Endothelial cell of umbilical vein (primary cell): ENCODE measurements at regions not wholly inside any gene's neighbourhood (a gene's known extent, or its start where the extent isn't known, plus 50 kb on each side); places are given as distances from the start of the nearest gene placed in this dataset.

ENCODE experiments used
- BruUV-seq: library from RNA; stranded (reverse); fragments of 400-500 nt; replicated peaks from 2 replicates; lab custom pipeline; 2021; lab: Mats Ljungman, UMichigan
- CTCF ChIA-PET: fragments of 300-600, 350-600 bp; sonication (Branson Sonifier 250); formaldehyde crosslinking; loops from one replicate; lab custom pipeline; 2021; ENCODE audit warnings: antibody characterized with exemption, inconsistent platforms; lab: Charles Lee
- POLR2A ChIA-PET: fragments of 300-600, 350-600 bp; sonication (Branson Sonifier 250); formaldehyde crosslinking; loops from one replicate; lab custom pipeline; 2021; ENCODE audit warnings: antibody characterized with exemption, inconsistent platforms; lab: Charles Lee
- DNase-seq: peaks from one replicate; pipeline ENCODE4 v3.0.0-alpha.2; 2011; ENCODE audit warnings: low read depth, low spot score
- FAIRE-seq: peaks from 2 replicates; lab custom pipeline; 2011; peaks lifted over from hg19 to GRCh38; lab: Jason Lieb, UNC
- H2AFZ ChIP-seq: 2 replicates; pipeline ENCODE4 v1.6.0; 2012; ENCODE audit warnings: low read depth, low read length, control low read depth, inconsistent platforms
- H3K27ac ChIP-seq: 2 replicates; pipeline ENCODE4 v1.5.1; 2011; ENCODE audit warnings: low read depth, mild to moderate bottlenecking, control low read depth, low read length, moderate library complexity; ENCODE audit not compliant: insufficient read depth
- H3K27me3 ChIP-seq, 2 experiments: 2 replicates each; pipeline versions ENCODE4 v1.6.0 to v1.6.1; 2011; ENCODE audit warnings: low read length in 2 of 2, mixed read lengths in 1 of 2; ENCODE audit not compliant: control insufficient read depth in 2 of 2, insufficient read depth in 2 of 2
- H3K36me3 ChIP-seq, 2 experiments: 2 replicates in 1 of 2; 3 replicates in 1 of 2; pipeline ENCODE4 v1.5.1; 2011; ENCODE audit warnings: low read length in 2 of 2, mild to moderate bottlenecking in 1 of 2, moderate library complexity in 1 of 2; ENCODE audit not compliant: control insufficient read depth in 2 of 2, insufficient read depth in 2 of 2; ENCODE audit errors: extremely low read depth in 1 of 2
- H3K4me1 ChIP-seq: 3 replicates; pipeline ENCODE4 v1.5.1; 2011; ENCODE audit warnings: mild to moderate bottlenecking, low read length; ENCODE audit not compliant: control insufficient read depth, insufficient read depth; ENCODE audit errors: extremely low read depth
- H3K4me2 ChIP-seq: 2 replicates; pipeline ENCODE4 v1.6.1; 2011; ENCODE audit warnings: low read length, control low read depth, mixed read lengths; ENCODE audit not compliant: insufficient read depth
- H3K4me3 ChIP-seq, 3 experiments: fragments of 200-600 bp in 1 of 3; sonication (generic), shearing (Covaris generic) in 1 of 3; replicated peaks in 1 of 3; 2 replicates each; pipeline ENCODE4 v1.5.1; 2011 to 2016; ENCODE audit warnings: control low read depth in 3 of 3, low read length in 3 of 3, mild to moderate bottlenecking in 2 of 3, inconsistent platforms in 1 of 3, low read depth in 1 of 3, moderate library complexity in 1 of 3; ENCODE audit not compliant: insufficient read depth in 1 of 3
- H3K79me2 ChIP-seq: 2 replicates; pipeline ENCODE4 v1.6.0; 2012; ENCODE audit warnings: low read length, inconsistent platforms; ENCODE audit not compliant: control insufficient read depth, insufficient read depth
- H3K9ac ChIP-seq: replicated peaks from 2 replicates; pipeline ENCODE3; 2011; ENCODE audit warnings: low read length, control low read depth; ENCODE audit not compliant: insufficient read depth; ENCODE audit errors: extremely low read depth
- H3K9me1 ChIP-seq: replicated peaks from 3 replicates; pipeline ENCODE4 v1.6.0; 2011; ENCODE audit warnings: mild to moderate bottlenecking, low read length; ENCODE audit not compliant: control insufficient read depth, insufficient read depth; ENCODE audit errors: extremely low read depth
- H3K9me3 ChIP-seq: replicated peaks from 2 replicates; pipeline ENCODE4 v1.5.1; 2012; ENCODE audit warnings: low read length, inconsistent platforms; ENCODE audit not compliant: control insufficient read depth, insufficient read depth
- H4K20me1 ChIP-seq: replicated peaks from 2 replicates; pipeline ENCODE3; 2011; ENCODE audit warnings: mild to moderate bottlenecking, low read length; ENCODE audit not compliant: control insufficient read depth, insufficient read depth; ENCODE audit errors: extremely low read depth
- EZH2 ChIP-seq: IDR thresholded peaks from 2 replicates; pipeline ENCODE4 v1.6.1; 2012; ENCODE audit warnings: borderline replicate concordance, low read depth, mild to moderate bottlenecking, moderate library complexity, low read length, inconsistent platforms; ENCODE audit not compliant: severe bottlenecking
- FOS ChIP-seq: IDR thresholded peaks from 2 replicates; pipeline ENCODE4 v1.6.1; 2011; ENCODE audit warnings: mild to moderate bottlenecking, low read length, moderate library complexity, borderline replicate concordance; ENCODE audit not compliant: insufficient read depth
- GATA2 ChIP-seq: IDR thresholded peaks from 2 replicates; pipeline ENCODE4 v1.7.0; 2011; ENCODE audit warnings: low read depth, mild to moderate bottlenecking, moderate library complexity, mixed read lengths, low read length; ENCODE audit not compliant: insufficient read length, insufficient read depth
- JUN ChIP-seq: IDR thresholded peaks from 2 replicates; pipeline ENCODE4 v1.6.1; 2011; ENCODE audit warnings: borderline replicate concordance, low read depth; ENCODE audit not compliant: insufficient read length, insufficient read depth
- MYC ChIP-seq: IDR thresholded peaks from one replicate; pipeline ENCODE4 v1.6.1; 2011; ENCODE audit warnings: mild to moderate bottlenecking, low read depth, low read length
- POLR2A ChIP-seq: IDR thresholded peaks from 2 replicates; pipeline ENCODE4 v1.6.1; 2012; ENCODE audit warnings: low read depth, mild to moderate bottlenecking, control low read depth, low read length
- POLR2AphosphoS5 ChIP-seq: IDR thresholded peaks from 2 replicates; pipeline ENCODE4 v1.6.1; 2012; ENCODE audit warnings: low read depth, mild to moderate bottlenecking, control low read depth, low read length, moderate library complexity; ENCODE audit not compliant: insufficient read depth
- dilution Hi-C: fragments of 300-500 bp; cut with MboI; formaldehyde crosslinking; loops from one replicate; pipeline ENCODE4 v1.15.0; 2019; ENCODE audit warnings: low sequenced_read_pairs; ENCODE audit not compliant: extremely low pct_ligation_motif_present
- intact Hi-C: fragments of 100-400 bp; cut with micrococcal nuclease; formaldehyde crosslinking; loops from one replicate; pipeline ENCODE4 v1.10.0; 2022
- TF ChIP-seq, protein P1 (sequence below): IDR thresholded peaks from 2 replicates; pipeline ENCODE4 v1.6.1; 2011; ENCODE audit not compliant: insufficient read depth, insufficient read length
- TF ChIP-seq, protein P2 (sequence below), 2 donors: IDR thresholded peaks; 1 replicate in 1 of 2; 2 replicates in 1 of 2; pipeline ENCODE4 v1.5.1; 2011; ENCODE audit warnings: low read length in 2 of 2, mild to moderate bottlenecking in 2 of 2, moderate library complexity in 2 of 2, control low read depth in 1 of 2, inconsistent platforms in 1 of 2, low read depth in 1 of 2; ENCODE audit not compliant: insufficient read depth in 1 of 2; ENCODE audit errors: extremely low read depth in 1 of 2

DNA sequence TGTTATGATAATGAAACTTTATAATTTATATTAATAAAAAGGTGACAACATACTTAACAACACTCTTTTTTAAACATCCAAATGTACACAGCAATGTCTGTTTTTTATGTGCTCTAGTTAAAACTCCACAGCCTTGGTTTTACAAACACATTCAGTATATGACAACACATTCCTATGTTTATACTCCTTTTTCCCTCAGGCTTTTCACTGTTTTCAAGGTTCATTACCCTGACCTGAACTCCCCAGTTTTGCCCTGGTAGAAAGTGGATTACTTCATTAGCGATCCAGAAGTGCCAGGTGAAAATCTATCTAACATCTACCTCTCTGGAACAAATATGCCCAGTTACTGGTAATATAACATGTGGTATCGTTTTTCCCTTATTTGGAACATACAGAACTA, 340.2 kb upstream of the DDHD1 start:
- BruUV-seq = no TSS peak
- POLR2A ChIA-PET = no interaction called here
- no peaks in the 10 kb centered on the region for H4K20me1 ChIP-seq
- H3K9me3 ChIP-seq = no peaks in the 10 kb centered on the region
- H3K9ac ChIP-seq = no peak overlapping the region
- dilution Hi-C loops (no loop called here), intact Hi-C loops (no loop called here)
- H2AFZ ChIP-seq = no peak overlapping the region
- H3K79me2 ChIP-seq = no peaks in the 10 kb centered on the region
- no peak for FAIRE-seq
- no peak overlapping the region for H3K4me2 ChIP-seq
- no peaks in the 10 kb centered on the region for H3K4me1 ChIP-seq
- no peak for DNase-seq
- H3K9me1 ChIP-seq = no peaks in the 10 kb centered on the region
- no peak for TF ChIP-seq FOS
- no peak for TF ChIP-seq MYC
- TF ChIP-seq POLR2A = no peak
- TF ChIP-seq, protein P1, sequence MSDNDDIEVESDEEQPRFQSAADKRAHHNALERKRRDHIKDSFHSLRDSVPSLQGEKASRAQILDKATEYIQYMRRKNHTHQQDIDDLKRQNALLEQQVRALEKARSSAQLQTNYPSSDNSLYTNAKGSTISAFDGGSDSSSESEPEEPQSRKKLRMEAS = no peak
- TF ChIP-seq, protein P2, sequence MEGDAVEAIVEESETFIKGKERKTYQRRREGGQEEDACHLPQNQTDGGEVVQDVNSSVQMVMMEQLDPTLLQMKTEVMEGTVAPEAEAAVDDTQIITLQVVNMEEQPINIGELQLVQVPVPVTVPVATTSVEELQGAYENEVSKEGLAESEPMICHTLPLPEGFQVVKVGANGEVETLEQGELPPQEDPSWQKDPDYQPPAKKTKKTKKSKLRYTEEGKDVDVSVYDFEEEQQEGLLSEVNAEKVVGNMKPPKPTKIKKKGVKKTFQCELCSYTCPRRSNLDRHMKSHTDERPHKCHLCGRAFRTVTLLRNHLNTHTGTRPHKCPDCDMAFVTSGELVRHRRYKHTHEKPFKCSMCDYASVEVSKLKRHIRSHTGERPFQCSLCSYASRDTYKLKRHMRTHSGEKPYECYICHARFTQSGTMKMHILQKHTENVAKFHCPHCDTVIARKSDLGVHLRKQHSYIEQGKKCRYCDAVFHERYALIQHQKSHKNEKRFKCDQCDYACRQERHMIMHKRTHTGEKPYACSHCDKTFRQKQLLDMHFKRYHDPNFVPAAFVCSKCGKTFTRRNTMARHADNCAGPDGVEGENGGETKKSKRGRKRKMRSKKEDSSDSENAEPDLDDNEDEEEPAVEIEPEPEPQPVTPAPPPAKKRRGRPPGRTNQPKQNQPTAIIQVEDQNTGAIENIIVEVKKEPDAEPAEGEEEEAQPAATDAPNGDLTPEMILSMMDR (IDR thresholded peaks at IDR 0.05; ENCODE audit: extremely low read depth in 1 of 2, insufficient read depth in 1 of 2, low read depth in 1 of 2, low read length in 2 of 2) = no peak
- no peak for TF ChIP-seq GATA2
- TF ChIP-seq EZH2 = no peak
- no peak for TF ChIP-seq JUN
- TF ChIP-seq POLR2AphosphoS5 = no peak
- H3K4me3 ChIP-seq = no peak overlapping the region
- no peaks in the 10 kb centered on the region for H3K36me3 ChIP-seq
- CTCF ChIA-PET = interaction anchor here (1.2 kb wide), 1 partner anchor 10 kb away, joined by 3 read pairs; no protein-coding TSS in a partner anchor
- H3K27me3 ChIP-seq = peaks cover 0 to 4% of the 10 kb centered on the region in 2 experiments
- no peak overlapping the region for H3K27ac ChIP-seq
